ENCODE measurements at regions not wholly inside any gene's neighbourhood (a gene's known extent, or its start where the extent isn't known, plus 50 kb on each side); places are given as distances from the start of the nearest gene placed in this dataset.

- Histone ChIP-seq H3K27ac (replicated peaks) (no peak overlapping the region), H3K27me3 (ENCODE audit: insufficient read depth, poor library complexity, severe bottlenecking) (peaks cover 3% of the 10 kb centered on the region), H3K4me3 (replicated peaks; ENCODE audit: insufficient read depth, low read length) (no peak overlapping the region)
- DNase-seq (ENCODE audit: low read depth in 1 of 2, low spot score in 1 of 2): no peak
- no peak for TF ChIP-seq CTCF (IDR thresholded peaks at IDR 0.05; ENCODE audit: insufficient read depth, low read length)
Measured at GRCh38 chr7:26036092-26036491, 115.9 kb upstream of the NFE2L3 start.

- H3K27ac ChIP-seq (replicated peaks): no peak overlapping the region
Measured at GRCh38 chr7:26038201-26038990, 113.6 kb upstream of the NFE2L3 start.

GRCh38 chr7:26040085-26040484 lies 111.9 kb upstream of the NFE2L3 start:
- H3K27me3 ChIP-seq (ENCODE audit: insufficient read depth, poor library complexity, severe bottlenecking): peaks cover 3% of the 10 kb centered on the region
- TF ChIP-seq REST (IDR thresholded peaks at IDR 0.05; ENCODE audit: insufficient replicate concordance, low read depth) (no peak), POLR2AphosphoS5 (IDR thresholded peaks at IDR 0.05; ENCODE audit: low read depth) (no peak), CTCF (IDR thresholded peaks at IDR 0.05; ENCODE audit: insufficient read depth, low read length) (no peak), SPI1 (IDR thresholded peaks at IDR 0.05; ENCODE audit: borderline replicate concordance, low read depth) (no peak), GABPA (IDR thresholded peaks at IDR 0.05; ENCODE audit: low read depth) (no peak)
- no peak overlapping the region for H3K27ac ChIP-seq (replicated peaks)
- H3K4me3 ChIP-seq (replicated peaks; ENCODE audit: insufficient read depth, low read length): no peak overlapping the region
- DNase-seq (ENCODE audit: low read depth in 1 of 2, low spot score in 1 of 2): no peak

More at GRCh38 chr7:26038201-26038990, 113.6 kb upstream of the NFE2L3 start:
- TF ChIP-seq CTCF (IDR thresholded peaks at IDR 0.05; ENCODE audit: insufficient read depth, low read length): no peak
- no peak for TF ChIP-seq POLR2AphosphoS5 (IDR thresholded peaks at IDR 0.05; ENCODE audit: low read depth)
- H3K27me3 ChIP-seq (ENCODE audit: insufficient read depth, poor library complexity, severe bottlenecking): peaks cover 3% of the 10 kb centered on the region
- DNase-seq (ENCODE audit: low read depth in 1 of 2, low spot score in 1 of 2): no peak
- no peak overlapping the region for H3K4me3 ChIP-seq (replicated peaks; ENCODE audit: insufficient read depth, low read length)

- DNase-seq (ENCODE audit: low read depth in 1 of 2, low spot score in 1 of 2): no peak
- Histone ChIP-seq H3K27me3 (ENCODE audit: insufficient read depth, poor library complexity, severe bottlenecking) (peaks cover 3% of the 10 kb centered on the region), H3K27ac (replicated peaks) (no peak overlapping the region), H3K4me3 (replicated peaks; ENCODE audit: insufficient read depth, low read length) (no peak overlapping the region)
- TF ChIP-seq GABPA (IDR thresholded peaks at IDR 0.05; ENCODE audit: low read depth): no peak
- TF ChIP-seq REST (IDR thresholded peaks at IDR 0.05; ENCODE audit: insufficient replicate concordance, low read depth): no peak
- no peak for TF ChIP-seq CTCF (IDR thresholded peaks at IDR 0.05; ENCODE audit: insufficient read depth, low read length)
- TF ChIP-seq POLR2AphosphoS5 (IDR thresholded peaks at IDR 0.05; ENCODE audit: low read depth): no peak
- TF ChIP-seq SPI1 (IDR thresholded peaks at IDR 0.05; ENCODE audit: borderline replicate concordance, low read depth): no peak
Measured at GRCh38 chr7:26042237-26042636, 109.8 kb upstream of the NFE2L3 start.

Measured in HL-60 (cell line).